ENCODE measurements at regions not wholly inside any gene's neighbourhood (a gene's known extent, or its start where the extent isn't known, plus 50 kb on each side); places are given as distances from the start of the nearest gene placed in this dataset.
"Not testable (repeated sequence)": the region's sequence is repeated elsewhere in the genome, so short reads cannot be mapped to it uniquely, and the experiment has no call there.

DNA sequence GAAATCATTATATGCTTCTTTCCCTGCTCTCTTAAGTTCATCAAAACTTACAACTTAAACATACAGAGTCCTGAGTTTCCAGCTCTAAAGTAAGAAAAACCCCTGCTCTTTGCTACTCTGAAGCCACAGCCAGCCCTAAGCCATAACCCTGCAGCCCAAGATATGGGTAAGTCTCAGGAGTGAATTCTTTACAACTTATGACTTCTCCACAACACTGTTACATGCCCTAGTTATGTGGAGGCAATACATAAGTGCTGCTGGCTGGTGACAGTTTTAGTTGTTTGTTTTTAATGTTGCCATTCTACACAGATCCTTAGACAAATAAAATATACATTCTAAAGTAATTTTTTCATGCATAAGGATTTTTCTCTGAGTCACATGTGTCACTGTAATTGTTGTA is 100.2 kb downstream of the FBXO8 start:
- Histone ChIP-seq H3K36me3 (replicated peaks in 1 of 2) (no peaks in the 10 kb centered on the region), H3K27ac (no peak overlapping the region), H3K4me1 (replicated peaks in 1 of 2) (no peaks in the 10 kb centered on the region), H3K4me3 (no peak overlapping the region), H3K9me3 (replicated peaks in 1 of 3) (no peaks in the 10 kb centered on the region), H3K27me3 (peaks cover 3% of the 10 kb centered on the region)
- TF ChIP-seq, protein P1, sequence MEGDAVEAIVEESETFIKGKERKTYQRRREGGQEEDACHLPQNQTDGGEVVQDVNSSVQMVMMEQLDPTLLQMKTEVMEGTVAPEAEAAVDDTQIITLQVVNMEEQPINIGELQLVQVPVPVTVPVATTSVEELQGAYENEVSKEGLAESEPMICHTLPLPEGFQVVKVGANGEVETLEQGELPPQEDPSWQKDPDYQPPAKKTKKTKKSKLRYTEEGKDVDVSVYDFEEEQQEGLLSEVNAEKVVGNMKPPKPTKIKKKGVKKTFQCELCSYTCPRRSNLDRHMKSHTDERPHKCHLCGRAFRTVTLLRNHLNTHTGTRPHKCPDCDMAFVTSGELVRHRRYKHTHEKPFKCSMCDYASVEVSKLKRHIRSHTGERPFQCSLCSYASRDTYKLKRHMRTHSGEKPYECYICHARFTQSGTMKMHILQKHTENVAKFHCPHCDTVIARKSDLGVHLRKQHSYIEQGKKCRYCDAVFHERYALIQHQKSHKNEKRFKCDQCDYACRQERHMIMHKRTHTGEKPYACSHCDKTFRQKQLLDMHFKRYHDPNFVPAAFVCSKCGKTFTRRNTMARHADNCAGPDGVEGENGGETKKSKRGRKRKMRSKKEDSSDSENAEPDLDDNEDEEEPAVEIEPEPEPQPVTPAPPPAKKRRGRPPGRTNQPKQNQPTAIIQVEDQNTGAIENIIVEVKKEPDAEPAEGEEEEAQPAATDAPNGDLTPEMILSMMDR (IDR thresholded peaks at IDR 0.05), result no peak
- TF ChIP-seq POLR2A (IDR thresholded peaks at IDR 0.05), result no peak
- DNase-seq, result no peak
- intact Hi-C loops (cut with DNase I), result no loop called here

DNA sequence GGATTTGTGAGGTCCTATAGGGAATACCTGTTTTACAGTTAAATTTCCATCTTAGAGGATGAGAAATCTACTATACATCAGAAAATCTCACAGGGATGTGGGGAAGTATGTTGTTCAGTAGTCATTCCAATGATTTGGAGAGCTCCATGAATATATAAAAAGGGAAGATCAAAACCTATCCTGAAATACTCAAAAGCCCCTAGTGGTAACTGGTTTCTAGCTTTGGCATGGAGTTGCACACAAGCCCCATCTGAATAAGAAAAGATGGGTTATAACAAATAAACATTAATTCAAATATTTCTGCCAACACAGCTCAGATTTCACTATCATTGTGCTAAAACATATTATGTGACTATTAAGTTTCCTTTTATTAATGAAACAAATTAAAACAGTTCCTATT is 101.6 kb downstream of the FBXO8 start:
- H3K9me3 ChIP-seq (replicated peaks in 1 of 3), result no peaks in the 10 kb centered on the region
- no peak overlapping the region for H3K4me3 ChIP-seq
- DNase-seq, result no peak
- no peaks in the 10 kb centered on the region for H3K36me3 ChIP-seq (replicated peaks in 1 of 2)
- H3K4me1 ChIP-seq (replicated peaks in 1 of 2), result no peaks in the 10 kb centered on the region
- intact Hi-C loops (cut with DNase I), result no loop called here
- H3K27me3 ChIP-seq, result peaks cover 3% of the 10 kb centered on the region
- no peak overlapping the region for H3K27ac ChIP-seq
- TF ChIP-seq, protein P1 (IDR thresholded peaks at IDR 0.05), result no peak
- TF ChIP-seq POLR2A (IDR thresholded peaks at IDR 0.05), result no peak

DNA sequence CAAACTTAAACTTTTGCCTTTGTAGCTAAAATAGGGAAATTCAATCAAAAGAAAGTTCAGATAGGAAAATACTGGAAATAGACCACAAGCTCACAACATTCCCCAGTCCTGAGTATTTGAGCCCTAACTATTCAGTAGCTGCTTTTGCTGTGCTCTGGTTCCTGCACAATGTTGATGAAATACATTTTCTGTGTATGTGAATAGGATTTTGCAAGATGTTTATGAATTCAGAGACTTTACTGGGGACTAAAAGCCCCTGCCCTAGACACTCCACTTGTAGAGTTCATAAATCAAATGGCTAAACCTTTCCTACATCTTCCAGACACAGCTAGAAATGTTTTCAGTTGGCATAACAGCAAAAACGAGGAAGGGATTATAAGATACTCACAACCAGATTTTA is 105.9 kb downstream of the FBXO8 start:
- Histone ChIP-seq H3K27ac (no peak overlapping the region), H3K36me3 (replicated peaks in 1 of 2) (no peaks in the 10 kb centered on the region), H3K9me3 (replicated peaks in 1 of 3) (no peaks in the 10 kb centered on the region), H3K4me1 (replicated peaks in 1 of 2) (no peaks in the 10 kb centered on the region), H3K4me3 (no peak overlapping the region), H3K27me3 (peaks cover 3% of the 10 kb centered on the region)
- TF ChIP-seq, protein P1 (IDR thresholded peaks at IDR 0.05), result no peak
- TF ChIP-seq POLR2A (IDR thresholded peaks at IDR 0.05), result no peak
- DNase-seq, result no peak
- intact Hi-C loops (cut with DNase I), result no loop called here
- 22 to 37% (median 23%) methylated on average over 1 of the region's 1 CpG for WGBS, 4 donors

DNA sequence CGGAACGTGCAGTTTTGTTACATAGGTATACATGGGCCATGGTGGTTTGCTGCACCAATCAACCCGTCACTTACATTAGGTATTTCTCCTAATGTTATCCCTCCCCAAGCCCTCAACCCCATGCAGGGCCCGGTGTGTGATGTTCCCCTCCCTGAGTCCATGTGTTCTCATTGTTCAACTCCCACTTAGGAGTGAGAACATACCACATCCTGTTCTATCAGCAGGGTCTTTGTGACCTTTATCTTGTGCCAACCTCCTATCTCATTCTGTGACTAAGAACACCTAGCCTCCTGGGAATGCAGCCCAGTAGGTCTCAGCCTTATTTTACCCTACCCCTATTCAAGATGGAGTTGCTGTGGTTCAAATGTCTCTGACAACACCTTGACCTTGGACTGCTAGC is 107.6 kb downstream of the FBXO8 start:
- H3K27me3 ChIP-seq; intact Hi-C loops (cut with DNase I); H3K27ac ChIP-seq; H3K4me1 ChIP-seq (replicated peaks in 1 of 2); H3K36me3 ChIP-seq (replicated peaks in 1 of 2); H3K9me3 ChIP-seq (replicated peaks in 1 of 3); H3K4me3 ChIP-seq; DNase-seq: not testable (repeated sequence)
- 90 to 96% (median 93%) methylated on average over 4 of the region's 4 CpGs for WGBS, 4 donors

DNA sequence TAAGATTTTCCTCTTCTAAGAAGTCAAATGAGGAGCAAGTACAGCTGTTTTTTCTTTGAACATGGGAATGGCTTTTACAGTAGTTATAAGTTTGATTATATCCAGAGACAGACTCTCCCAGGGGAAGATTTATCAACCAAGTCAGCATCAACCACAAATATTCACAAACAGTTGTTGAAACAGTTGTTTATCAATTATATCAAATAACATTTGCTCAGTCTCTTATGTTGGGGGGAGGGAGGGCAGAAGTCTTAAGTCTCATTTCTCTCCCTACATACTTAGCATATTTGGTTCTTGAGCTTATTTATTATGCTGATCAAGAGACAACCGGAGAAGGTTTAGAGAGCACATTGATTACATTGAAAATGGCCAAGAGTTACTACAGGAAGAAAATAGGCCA is 110.1 kb downstream of the FBXO8 start:
- Histone ChIP-seq H3K36me3 (replicated peaks in 1 of 2) (no peaks in the 10 kb centered on the region), H3K9me3 (replicated peaks in 1 of 3) (no peaks in the 10 kb centered on the region), H3K27ac (no peak overlapping the region), H3K4me1 (replicated peaks in 1 of 2) (no peaks in the 10 kb centered on the region), H3K27me3 (no peaks in the 10 kb centered on the region), H3K4me3 (no peak overlapping the region)
- TF ChIP-seq, protein P1 (IDR thresholded peaks at IDR 0.05), result no peak
- no peak for TF ChIP-seq POLR2A (IDR thresholded peaks at IDR 0.05)
- DNase-seq, result no peak
- 75 to 86% (median 77%) methylated on average over 1 of the region's 1 CpG for WGBS, 4 donors
- intact Hi-C loops (cut with DNase I), result no loop called here
